ENCODE measurements at regions not wholly inside any gene's neighbourhood (a gene's known extent, or its start where the extent isn't known, plus 50 kb on each side); places are given as distances from the start of the nearest gene placed in this dataset.

DNA sequence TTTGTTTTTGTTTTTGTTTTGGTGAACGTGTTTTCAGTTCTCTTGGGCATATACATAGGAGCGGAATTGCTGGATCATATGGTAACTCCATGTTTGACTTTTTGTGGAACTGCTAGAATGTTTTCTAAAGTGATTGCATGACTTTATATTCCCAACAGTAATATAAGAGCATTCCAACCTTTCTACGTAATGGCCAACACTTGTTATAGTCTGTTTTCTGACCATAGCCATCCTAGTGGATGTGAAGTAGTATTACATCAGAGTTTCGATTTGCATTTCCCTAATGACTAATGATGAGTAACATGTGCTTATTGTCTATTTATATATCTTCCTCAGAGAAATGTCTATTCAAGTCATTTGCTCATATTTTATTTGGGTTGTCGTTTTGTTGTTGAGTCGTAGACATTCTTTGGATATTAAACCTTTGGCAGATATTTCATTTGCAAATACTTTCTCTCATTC is 268.7 kb downstream of the AEBP2 start:
- H4K8ac ChIP-seq (ENCODE audit: low read depth, low read length): no peak overlapping the region
- no peak overlapping the region for H3K27ac ChIP-seq (ENCODE audit: low read depth, low read length)
- no peak overlapping the region for H3K4me3 ChIP-seq (ENCODE audit: low read depth, low read length)
- no peak overlapping the region for H4K12ac ChIP-seq (ENCODE audit: low read depth, low read length)
- no peak for DNase-seq
- no peak overlapping the region for H4K91ac ChIP-seq (ENCODE audit: low read depth, low read length)
- H2BK12ac ChIP-seq (ENCODE audit: low read length): no peak overlapping the region
- H3K4ac ChIP-seq (ENCODE audit: low read depth, low read length): no peak overlapping the region
- no peak overlapping the region for H3K18ac ChIP-seq (ENCODE audit: low read length)
- H2BK5ac ChIP-seq (ENCODE audit: low read depth, low read length, poor library complexity): no peak overlapping the region
- H3K79me2 ChIP-seq (ENCODE audit: control insufficient read depth, insufficient read depth, low read length, poor library complexity): no peaks in the 10 kb centered on the region
- H3K9me3 ChIP-seq (ENCODE audit: insufficient read depth, low read depth, low read length): no peaks in the 10 kb centered on the region
- no peak overlapping the region for H3K23ac ChIP-seq (ENCODE audit: low read length)
- no peak overlapping the region for H2AK5ac ChIP-seq (ENCODE audit: low read length)
- H3K9ac ChIP-seq (ENCODE audit: low read length): no peak overlapping the region
- H2BK120ac ChIP-seq (ENCODE audit: insufficient read depth, low read length, poor library complexity): no peak overlapping the region
- H3K14ac ChIP-seq (ENCODE audit: low read length): no peak overlapping the region
- no peaks in the 10 kb centered on the region for H3K79me1 ChIP-seq (ENCODE audit: low read length)
- no peaks in the 10 kb centered on the region for H3K4me1 ChIP-seq (ENCODE audit: control insufficient read depth in 1 of 2, insufficient read depth in 2 of 2, low read length in 2 of 2)
- H3K36me3 ChIP-seq (ENCODE audit: control insufficient read depth in 1 of 2, insufficient read depth in 2 of 2, low read length in 2 of 2): no peaks in the 10 kb centered on the region
- no peaks in the 10 kb centered on the region for H3K27me3 ChIP-seq (ENCODE audit: insufficient read depth, low read length)
- H2AFZ ChIP-seq (ENCODE audit: insufficient read depth, low read length, poor library complexity): no peak overlapping the region
- no CpG with 5 or more reads among the region's 6 CpGs for WGBS (ENCODE audit: extremely low coverage, insufficient coverage, insufficient read length)
- H3K4me2 ChIP-seq (ENCODE audit: low read length): no peak overlapping the region

DNA sequence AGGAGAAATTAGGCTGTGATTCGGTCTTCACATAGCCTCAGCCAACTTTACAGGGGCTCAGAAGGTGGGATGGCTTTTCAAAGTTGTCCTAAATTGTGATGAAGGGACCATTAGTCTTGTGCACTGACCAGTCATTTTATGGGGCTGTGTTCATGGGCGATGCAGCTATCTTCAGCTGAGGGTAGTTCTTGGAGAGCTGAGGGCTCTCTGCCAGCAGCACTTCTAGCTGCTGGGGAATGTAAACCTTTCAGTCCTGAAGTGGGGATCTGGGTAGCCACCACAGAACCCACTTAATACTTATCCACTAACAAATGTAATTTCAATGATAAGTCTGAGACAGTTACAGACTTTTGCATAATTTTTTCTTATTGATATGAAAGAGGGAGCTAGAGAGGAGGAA is 270.6 kb downstream of the AEBP2 start:
- H3K79me2 ChIP-seq (ENCODE audit: control insufficient read depth, insufficient read depth, low read length, poor library complexity): no peaks in the 10 kb centered on the region
- no peak overlapping the region for H3K23ac ChIP-seq (ENCODE audit: low read length)
- H4K91ac ChIP-seq (ENCODE audit: low read depth, low read length): no peak overlapping the region
- H3K14ac ChIP-seq (ENCODE audit: low read length): no peak overlapping the region
- no peaks in the 10 kb centered on the region for H3K27me3 ChIP-seq (ENCODE audit: insufficient read depth, low read length)
- H2BK12ac ChIP-seq (ENCODE audit: low read length): no peak overlapping the region
- no peak overlapping the region for H3K4me3 ChIP-seq (ENCODE audit: low read depth, low read length)
- H3K9me3 ChIP-seq (ENCODE audit: insufficient read depth, low read depth, low read length): no peaks in the 10 kb centered on the region
- no peaks in the 10 kb centered on the region for H3K79me1 ChIP-seq (ENCODE audit: low read length)
- no peak overlapping the region for H3K4ac ChIP-seq (ENCODE audit: low read depth, low read length)
- no peaks in the 10 kb centered on the region for H3K36me3 ChIP-seq (ENCODE audit: control insufficient read depth in 1 of 2, insufficient read depth in 2 of 2, low read length in 2 of 2)
- no peak overlapping the region for H3K9ac ChIP-seq (ENCODE audit: low read length)
- H3K18ac ChIP-seq (ENCODE audit: low read length): no peak overlapping the region
- WGBS (ENCODE audit: extremely low coverage, insufficient coverage, insufficient read length): no CpG with 5 or more reads among the region's 2 CpGs
- H2AFZ ChIP-seq (ENCODE audit: insufficient read depth, low read length, poor library complexity): no peak overlapping the region
- no peak overlapping the region for H2AK5ac ChIP-seq (ENCODE audit: low read length)
- no peak overlapping the region for H2BK5ac ChIP-seq (ENCODE audit: low read depth, low read length, poor library complexity)
- H3K4me2 ChIP-seq (ENCODE audit: low read length): no peak overlapping the region
- no peak overlapping the region for H4K8ac ChIP-seq (ENCODE audit: low read depth, low read length)
- no peak overlapping the region for H2BK120ac ChIP-seq (ENCODE audit: insufficient read depth, low read length, poor library complexity)
- H4K12ac ChIP-seq (ENCODE audit: low read depth, low read length): no peak overlapping the region
- no peaks in the 10 kb centered on the region for H3K4me1 ChIP-seq (ENCODE audit: control insufficient read depth in 1 of 2, insufficient read depth in 2 of 2, low read length in 2 of 2)
- no peak overlapping the region for H3K27ac ChIP-seq (ENCODE audit: low read depth, low read length)
- no peak for DNase-seq

DNA sequence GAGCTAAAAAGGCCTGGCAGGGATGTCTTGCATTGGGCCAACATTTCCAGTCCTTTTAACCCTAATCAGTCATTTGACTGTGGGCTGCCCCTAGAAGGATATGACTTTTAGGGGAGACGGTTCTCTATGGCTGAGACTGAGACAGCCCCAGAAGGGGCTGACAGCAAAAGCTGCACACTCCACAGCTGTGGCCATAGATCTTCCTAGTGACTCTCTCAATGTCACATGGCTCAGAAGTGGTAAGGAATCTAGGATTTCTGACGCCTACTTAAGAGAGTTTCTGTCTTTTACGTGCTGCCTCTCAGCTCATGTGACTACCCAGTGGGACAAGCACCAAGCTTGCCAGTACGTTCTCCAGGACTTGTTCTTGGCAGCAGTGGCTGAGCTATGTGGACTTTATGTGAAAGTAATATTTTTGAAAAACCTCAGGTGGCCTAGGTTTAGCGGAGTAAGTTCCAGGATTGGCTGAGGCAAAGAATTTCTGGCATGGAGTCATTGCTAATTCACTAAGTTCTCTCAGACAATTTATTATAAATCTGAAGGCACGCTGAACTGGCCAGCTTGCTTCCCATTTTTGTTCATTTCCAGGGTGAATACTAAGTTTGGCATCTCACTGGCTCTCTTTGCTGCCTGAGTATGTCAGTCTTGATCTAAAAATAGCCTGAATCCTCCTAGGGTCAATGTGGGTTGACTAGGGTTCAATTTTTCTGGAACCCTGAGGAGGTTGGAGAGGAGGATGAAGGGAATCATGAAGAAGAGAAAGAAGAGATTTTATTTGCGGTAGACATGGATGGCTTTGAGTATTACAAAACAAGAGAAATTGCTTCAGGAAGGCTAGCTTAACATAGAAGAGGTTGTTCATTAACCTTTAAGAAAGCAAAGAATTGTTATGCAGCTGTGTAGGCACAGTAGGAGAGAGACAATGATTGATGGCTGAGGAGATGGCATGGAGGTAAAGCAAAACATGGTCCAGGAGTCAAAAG is 271.8 kb downstream of the AEBP2 start:
- no peak overlapping the region for H3K14ac ChIP-seq (ENCODE audit: low read length)
- no peaks in the 10 kb centered on the region for H3K79me2 ChIP-seq (ENCODE audit: control insufficient read depth, insufficient read depth, low read length, poor library complexity)
- H4K91ac ChIP-seq (ENCODE audit: low read depth, low read length): no peak overlapping the region
- no CpG with 5 or more reads among the region's 7 CpGs for WGBS (ENCODE audit: extremely low coverage, insufficient coverage, insufficient read length)
- no peak overlapping the region for H3K4me2 ChIP-seq (ENCODE audit: low read length)
- no peak overlapping the region for H3K4ac ChIP-seq (ENCODE audit: low read depth, low read length)
- H3K36me3 ChIP-seq (ENCODE audit: control insufficient read depth in 1 of 2, insufficient read depth in 2 of 2, low read length in 2 of 2): no peaks in the 10 kb centered on the region
- H2BK12ac ChIP-seq (ENCODE audit: low read length): no peak overlapping the region
- H2AFZ ChIP-seq (ENCODE audit: insufficient read depth, low read length, poor library complexity): no peak overlapping the region
- no peak for DNase-seq
- no peaks in the 10 kb centered on the region for H3K4me1 ChIP-seq (ENCODE audit: control insufficient read depth in 1 of 2, insufficient read depth in 2 of 2, low read length in 2 of 2)
- H3K23ac ChIP-seq (ENCODE audit: low read length): no peak overlapping the region
- H3K9me3 ChIP-seq (ENCODE audit: insufficient read depth, low read depth, low read length): no peaks in the 10 kb centered on the region
- no peak overlapping the region for H2BK5ac ChIP-seq (ENCODE audit: low read depth, low read length, poor library complexity)
- H3K27me3 ChIP-seq (ENCODE audit: insufficient read depth, low read length): no peaks in the 10 kb centered on the region
- H3K79me1 ChIP-seq (ENCODE audit: low read length): no peaks in the 10 kb centered on the region
- H2AK5ac ChIP-seq (ENCODE audit: low read length): no peak overlapping the region
- no peak overlapping the region for H2BK120ac ChIP-seq (ENCODE audit: insufficient read depth, low read length, poor library complexity)
- no peak overlapping the region for H3K18ac ChIP-seq (ENCODE audit: low read length)
- no peak overlapping the region for H3K27ac ChIP-seq (ENCODE audit: low read depth, low read length)
- no peak overlapping the region for H4K12ac ChIP-seq (ENCODE audit: low read depth, low read length)
- no peak overlapping the region for H4K8ac ChIP-seq (ENCODE audit: low read depth, low read length)
- H3K9ac ChIP-seq (ENCODE audit: low read length): no peak overlapping the region
- no peak overlapping the region for H3K4me3 ChIP-seq (ENCODE audit: low read depth, low read length)

DNA sequence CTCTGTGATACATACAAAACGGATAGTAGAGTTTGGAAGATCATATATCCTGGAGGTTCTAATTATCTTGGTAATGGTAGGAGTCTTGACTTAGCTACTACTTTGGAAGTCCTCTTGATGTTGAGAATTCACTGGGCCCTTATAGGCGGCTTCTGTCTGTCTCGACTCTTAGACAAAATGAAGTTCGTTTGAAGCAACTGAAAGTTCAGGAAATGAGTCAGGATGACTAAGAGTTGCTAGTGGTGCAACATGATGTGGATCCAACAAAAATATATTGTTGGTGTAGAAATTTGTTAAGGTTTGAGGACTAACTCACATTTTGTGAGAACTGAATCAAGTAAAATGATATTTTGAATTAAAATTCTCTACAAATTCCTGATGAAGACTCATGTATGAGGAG is 272.7 kb downstream of the AEBP2 start:
- Histone ChIP-seq H3K36me3 (ENCODE audit: control insufficient read depth in 1 of 2, insufficient read depth in 2 of 2, low read length in 2 of 2) (no peaks in the 10 kb centered on the region), H3K4ac (ENCODE audit: low read depth, low read length) (no peak overlapping the region), H2BK12ac (ENCODE audit: low read length) (no peak overlapping the region), H4K8ac (ENCODE audit: low read depth, low read length) (no peak overlapping the region), H3K4me1 (ENCODE audit: control insufficient read depth in 1 of 2, insufficient read depth in 2 of 2, low read length in 2 of 2) (no peaks in the 10 kb centered on the region), H3K4me2 (ENCODE audit: low read length) (no peak overlapping the region), H3K27ac (ENCODE audit: low read depth, low read length) (no peak overlapping the region), H4K91ac (ENCODE audit: low read depth, low read length) (no peak overlapping the region), H3K14ac (ENCODE audit: low read length) (no peak overlapping the region), H2BK5ac (ENCODE audit: low read depth, low read length, poor library complexity) (no peak overlapping the region), H3K23ac (ENCODE audit: low read length) (no peak overlapping the region), H4K12ac (ENCODE audit: low read depth, low read length) (no peak overlapping the region), H3K27me3 (ENCODE audit: insufficient read depth, low read length) (no peaks in the 10 kb centered on the region), H3K4me3 (ENCODE audit: low read depth, low read length) (no peak overlapping the region), H3K9ac (ENCODE audit: low read length) (no peak overlapping the region), H3K9me3 (ENCODE audit: insufficient read depth, low read depth, low read length) (no peaks in the 10 kb centered on the region), H3K79me1 (ENCODE audit: low read length) (no peaks in the 10 kb centered on the region), H3K18ac (ENCODE audit: low read length) (no peak overlapping the region), H3K79me2 (ENCODE audit: control insufficient read depth, insufficient read depth, low read length, poor library complexity) (no peaks in the 10 kb centered on the region), H2AFZ (ENCODE audit: insufficient read depth, low read length, poor library complexity) (no peak overlapping the region), H2AK5ac (ENCODE audit: low read length) (no peak overlapping the region), H2BK120ac (ENCODE audit: insufficient read depth, low read length, poor library complexity) (no peak overlapping the region)
- DNase-seq: no peak
- WGBS (ENCODE audit: extremely low coverage, insufficient coverage, insufficient read length): no CpG with 5 or more reads among the region's 4 CpGs
